Activated CD4-positive, alpha-beta memory T cell treated with anti-CD3 and anti-CD28 coated beads for 36 hours (primary cell): ENCODE measurements at regions not wholly inside any gene's neighbourhood (a gene's known extent, or its start where the extent isn't known, plus 50 kb on each side); places are given as distances from the start of the nearest gene placed in this dataset.
"Not testable (repeated sequence)": the region's sequence is repeated elsewhere in the genome, so short reads cannot be mapped to it uniquely, and the experiment has no call there.

Experiments used
- CTCF ChIA-PET: fragments of 350-600 bp; sonication (Branson Sonifier 250); formaldehyde crosslinking; loops from one replicate; lab custom pipeline; 2021; ENCODE audit warnings: antibody characterized with exemption, inconsistent platforms; lab: Charles Lee
- POLR2A ChIA-PET: fragments of 350-600 bp; sonication (Branson Sonifier 250); formaldehyde crosslinking; loops from one replicate; lab custom pipeline; 2021; ENCODE audit warnings: antibody characterized with exemption; lab: Charles Lee
- DNase-seq: peaks from one replicate; pipeline ENCODE4 v3.0.0-alpha.2; 2020
- H3K27ac Mint-ChIP-seq: one replicate; pipeline ENCODE4 v1.8.0; 2021; ENCODE audit warnings: mixed read lengths
- H3K27me3 Mint-ChIP-seq: one replicate; pipeline ENCODE4 v1.8.0; 2021; ENCODE audit warnings: mixed read lengths
- H3K36me3 Mint-ChIP-seq: one replicate; pipeline ENCODE4 v1.8.0; 2021; ENCODE audit warnings: mixed read lengths
- H3K4me1 Mint-ChIP-seq: one replicate; pipeline ENCODE4 v1.8.0; 2021; ENCODE audit warnings: low read depth, mixed read lengths
- H3K4me3 Mint-ChIP-seq: one replicate; pipeline ENCODE4 v1.8.0; 2021; ENCODE audit warnings: mild to moderate bottlenecking, mixed read lengths
- H3K9me3 Mint-ChIP-seq: one replicate; pipeline ENCODE4 v1.8.0; 2021; ENCODE audit warnings: mixed read lengths
- intact Hi-C: fragments of 100-400 bp; cut with micrococcal nuclease; formaldehyde crosslinking; loops from one replicate; pipeline ENCODE4 v1.15.1; 2023

GRCh38 chr21:29429218-29429617, 130.5 kb downstream of the BACH1 start:
- H3K36me3 Mint-ChIP-seq = no peaks in the 10 kb centered on the region
- peaks cover 6% of the 10 kb centered on the region for H3K4me1 Mint-ChIP-seq
- DNase-seq = no peak
- H3K4me3 Mint-ChIP-seq = no peak overlapping the region
- ChIA-PET CTCF (no interaction called here), POLR2A (no interaction called here)
- H3K9me3 Mint-ChIP-seq = no peaks in the 10 kb centered on the region
- intact Hi-C loops = no loop called here
- no peak overlapping the region for H3K27ac Mint-ChIP-seq
- H3K27me3 Mint-ChIP-seq = no peaks in the 10 kb centered on the region

GRCh38 chr21:29430030-29430429, 131.3 kb downstream of the BACH1 start:
- Mint-ChIP-seq H3K36me3 (no peaks in the 10 kb centered on the region), H3K4me1 (peaks cover 13% of the 10 kb centered on the region), H3K27ac (no peak overlapping the region), H3K4me3 (no peak overlapping the region), H3K9me3 (no peaks in the 10 kb centered on the region), H3K27me3 (no peaks in the 10 kb centered on the region)
- POLR2A ChIA-PET = no interaction called here
- intact Hi-C loops = loop anchor here (5.0 to 10.0 kb wide), 2 partner anchors 198 to 225 kb away; no protein-coding TSS in a partner anchor
- CTCF ChIA-PET = no interaction called here
- DNase-seq = no peak

- Mint-ChIP-seq H3K4me1 (peaks cover 17% of the 10 kb centered on the region), H3K9me3 (no peaks in the 10 kb centered on the region), H3K27me3 (no peaks in the 10 kb centered on the region), H3K27ac (no peak overlapping the region), H3K4me3 (no peak overlapping the region), H3K36me3 (no peaks in the 10 kb centered on the region)
- ChIA-PET CTCF (no interaction called here), POLR2A (no interaction called here)
- intact Hi-C loops = loop anchor here (5.0 to 10.0 kb wide), 2 partner anchors 198 to 224 kb away; no protein-coding TSS in a partner anchor
- no peak for DNase-seq
Observed at GRCh38 chr21:29430576-29430975, 131.9 kb downstream of the BACH1 start.

- no peaks in the 10 kb centered on the region for H3K9me3 Mint-ChIP-seq
- H3K36me3 Mint-ChIP-seq = peaks cover 2% of the 10 kb centered on the region
- H3K4me1 Mint-ChIP-seq = peaks cover 22% of the 10 kb centered on the region
- intact Hi-C loops = loop anchor here (5.0 to 10.0 kb wide), 2 partner anchors 199 to 224 kb away; no protein-coding TSS in a partner anchor
- DNase-seq = no peak
- no peaks in the 10 kb centered on the region for H3K27me3 Mint-ChIP-seq
- H3K27ac Mint-ChIP-seq = no peak overlapping the region
- H3K4me3 Mint-ChIP-seq = no peak overlapping the region
- CTCF ChIA-PET = no interaction called here
- POLR2A ChIA-PET = no interaction called here
Observed at GRCh38 chr21:29431178-29431577, 132.5 kb downstream of the BACH1 start.

GRCh38 chr21:29431680-29432079, 133.0 kb downstream of the BACH1 start:
- Mint-ChIP-seq H3K4me1 (peaks cover 27% of the 10 kb centered on the region), H3K9me3 (no peaks in the 10 kb centered on the region), H3K27me3 (no peaks in the 10 kb centered on the region), H3K4me3 (no peak overlapping the region), H3K36me3 (peaks cover 5% of the 10 kb centered on the region), H3K27ac (no peak overlapping the region)
- no peak for DNase-seq
- ChIA-PET CTCF (no interaction called here), POLR2A (no interaction called here)
- intact Hi-C loops = loop anchor here (5.0 to 10.0 kb wide), 2 partner anchors 199 to 223 kb away; no protein-coding TSS in a partner anchor

GRCh38 chr21:29433366-29434059, 134.8 kb downstream of the BACH1 start:
- peaks cover 7% of the 10 kb centered on the region for H3K36me3 Mint-ChIP-seq
- H3K27ac Mint-ChIP-seq = no peak overlapping the region
- no peak overlapping the region for H3K4me3 Mint-ChIP-seq
- H3K27me3 Mint-ChIP-seq = no peaks in the 10 kb centered on the region
- intact Hi-C loops = loop anchor here (1.0 to 10.0 kb wide), 3 partner anchors 91 to 221 kb away; no protein-coding TSS in a partner anchor
- no peak for DNase-seq
- H3K4me1 Mint-ChIP-seq = peaks cover 36% of the 10 kb centered on the region
- no peaks in the 10 kb centered on the region for H3K9me3 Mint-ChIP-seq
- CTCF ChIA-PET = no interaction called here
- POLR2A ChIA-PET = no interaction called here

- CTCF ChIA-PET = no interaction called here
- DNase-seq = peak; percentile 51
- peaks cover 7% of the 10 kb centered on the region for H3K36me3 Mint-ChIP-seq
- H3K4me3 Mint-ChIP-seq = peak overlapping the region; percentile 61
- no peaks in the 10 kb centered on the region for H3K27me3 Mint-ChIP-seq
- H3K9me3 Mint-ChIP-seq = no peaks in the 10 kb centered on the region
- POLR2A ChIA-PET = no interaction called here
- intact Hi-C loops = loop anchor here (1.0 to 10.0 kb wide), 3 partner anchors 92 to 221 kb away; no protein-coding TSS in a partner anchor
- peaks cover 36% of the 10 kb centered on the region for H3K4me1 Mint-ChIP-seq
- H3K27ac Mint-ChIP-seq = peak overlapping the region; percentile 64
Observed at GRCh38 chr21:29434081-29434480, 135.4 kb downstream of the BACH1 start.

GRCh38 chr21:29434982-29435381, 136.3 kb downstream of the BACH1 start:
- H3K4me1 Mint-ChIP-seq = peaks cover 36% of the 10 kb centered on the region
- peak overlapping the region; percentile 61 for H3K4me3 Mint-ChIP-seq
- H3K9me3 Mint-ChIP-seq, CTCF ChIA-PET, H3K36me3 Mint-ChIP-seq, POLR2A ChIA-PET, H3K27me3 Mint-ChIP-seq, DNase-seq: not testable (repeated sequence)
- H3K27ac Mint-ChIP-seq = peak overlapping the region; percentile 64
- intact Hi-C loops = loop anchor here (1.0 to 10.0 kb wide), 5 partner anchors 93 to 358 kb away; partner anchors contain the start of gene BACH1

- H3K4me1 Mint-ChIP-seq = peaks cover 36% of the 10 kb centered on the region
- POLR2A ChIA-PET = no interaction called here
Observed at GRCh38 chr21:29436143-29436542, 137.4 kb downstream of the BACH1 start.

GRCh38 chr21:29436650-29437049, 137.9 kb downstream of the BACH1 start:
- ChIA-PET CTCF (no interaction called here), POLR2A (no interaction called here)
- peaks cover 36% of the 10 kb centered on the region for H3K4me1 Mint-ChIP-seq
- H3K4me3 Mint-ChIP-seq = peak overlapping the region; percentile 64
- peak overlapping the region; percentile 80 for H3K27ac Mint-ChIP-seq
- no peaks in the 10 kb centered on the region for H3K27me3 Mint-ChIP-seq
- H3K9me3 Mint-ChIP-seq = no peaks in the 10 kb centered on the region
- DNase-seq = no peak
- intact Hi-C loops = loop anchor here (1.0 to 10.0 kb wide), 4 partner anchors 13 to 359 kb away; partner anchors contain the start of gene BACH1
- H3K36me3 Mint-ChIP-seq = peaks cover 7% of the 10 kb centered on the region

More at GRCh38 chr21:29436143-29436542, 137.4 kb downstream of the BACH1 start:
- CTCF ChIA-PET = no interaction called here
- peak; percentile 65 for DNase-seq
- Mint-ChIP-seq H3K9me3 (no peaks in the 10 kb centered on the region), H3K4me3 (peak overlapping the region; percentile 64), H3K27ac (peak overlapping the region; percentile 80), H3K36me3 (peaks cover 7% of the 10 kb centered on the region), H3K27me3 (no peaks in the 10 kb centered on the region)
- intact Hi-C loops = loop anchor here (1.0 to 10.0 kb wide), 4 partner anchors 13 to 359 kb away; partner anchors contain the start of gene BACH1

GRCh38 chr21:29441651-29442050, 142.9 kb downstream of the BACH1 start:
- intact Hi-C loops = no loop called here
- H3K4me1 Mint-ChIP-seq = peaks cover 15% of the 10 kb centered on the region
- no peaks in the 10 kb centered on the region for H3K9me3 Mint-ChIP-seq
- peaks cover 4% of the 10 kb centered on the region for H3K36me3 Mint-ChIP-seq
- CTCF ChIA-PET = interaction anchor here (0.7 kb wide), 1 partner anchor 351 kb away, joined by 3 read pairs; no protein-coding TSS in a partner anchor
- DNase-seq = no peak
- POLR2A ChIA-PET = no interaction called here
- H3K27ac Mint-ChIP-seq = no peak overlapping the region
- H3K4me3 Mint-ChIP-seq = no peak overlapping the region
- H3K27me3 Mint-ChIP-seq = no peaks in the 10 kb centered on the region

GRCh38 chr21:29443411-29444010, 144.8 kb downstream of the BACH1 start:
- ChIA-PET POLR2A (no interaction called here), CTCF (no interaction called here)
- peaks cover 6% of the 10 kb centered on the region for H3K4me1 Mint-ChIP-seq
- H3K27ac Mint-ChIP-seq = no peak overlapping the region
- no peaks in the 10 kb centered on the region for H3K27me3 Mint-ChIP-seq
- H3K9me3 Mint-ChIP-seq = peaks cover 3% of the 10 kb centered on the region
- DNase-seq = no peak
- peaks cover 5% of the 10 kb centered on the region for H3K36me3 Mint-ChIP-seq
- intact Hi-C loops = no loop called here
- no peak overlapping the region for H3K4me3 Mint-ChIP-seq
